SK-N-SH (cell line): ENCODE measurements at regions not wholly inside any gene's neighbourhood (a gene's known extent, or its start where the extent isn't known, plus 50 kb on each side); places are given as distances from the start of the nearest gene placed in this dataset.

Experiments
- CTCF ChIA-PET: fragments of 300-600, 350-600 bp; formaldehyde crosslinking; extraction: SDS; loops from one replicate; lab custom pipeline; 2021; lab: Yijun Ruan, JAX
- POLR2A ChIA-PET: fragments of 350-600 bp; sonication (Branson Sonifier 250); formaldehyde crosslinking; extraction: SDS; loops from one replicate; lab custom pipeline; 2020; ENCODE audit warnings: antibody characterized with exemption, inconsistent platforms; lab: Yijun Ruan, JAX
- DNase-seq: peaks from one replicate; pipeline ENCODE4 v3.0.0; 2012
- H2AFZ ChIP-seq: fragments of 200-600 bp; sonication (generic); 2 replicates; pipeline ENCODE4 v1.8.1; 2016; ENCODE audit warnings: antibody characterized with exemption, mild to moderate bottlenecking, low read depth
- H3F3A ChIP-seq: fragments of 200-600 bp; sonication (generic); replicated peaks from 2 replicates; pipeline ENCODE3; 2016; ENCODE audit warnings: antibody characterized with exemption, mild to moderate bottlenecking; ENCODE audit not compliant: insufficient read depth
- H3K27ac ChIP-seq, 2 experiments: fragments of 200-500 bp in 1 of 2; fragments of 200-600 bp in 1 of 2; sonication (Bioruptor generic) in 1 of 2; sonication (generic), shearing (Covaris generic) in 1 of 2; 2 replicates each; pipeline versions ENCODE4 v1.5.1 to v1.6.1; 2014 to 2016; ENCODE audit warnings: low read depth in 2 of 2, inconsistent platforms in 1 of 2, low read length in 1 of 2, mild to moderate bottlenecking in 1 of 2, mixed read lengths in 1 of 2
- H3K27me3 ChIP-seq: fragments of 200-600 bp; sonication (generic), shearing (Covaris generic); 2 replicates; pipeline ENCODE4 v1.6.1; 2016; ENCODE audit warnings: mixed run types; ENCODE audit not compliant: insufficient read depth
- H3K36me3 ChIP-seq, 2 experiments: fragments of 200-500 bp in 1 of 2; fragments of 200-600 bp in 1 of 2; sonication (Bioruptor generic) in 1 of 2; sonication (generic) in 1 of 2; replicated peaks in 1 of 2; 2 replicates each; pipeline versions ENCODE3 to v1.5.1; 2014 to 2016; ENCODE audit warnings: low read length in 1 of 2, mild to moderate bottlenecking in 1 of 2; ENCODE audit not compliant: insufficient read depth in 2 of 2, control insufficient read depth in 1 of 2
- H3K4me1 ChIP-seq, 2 experiments: fragments of 200-500 bp in 1 of 2; fragments of 200-600 bp in 1 of 2; sonication (Bioruptor generic) in 1 of 2; sonication (generic), shearing (Covaris generic) in 1 of 2; 2 replicates each; pipeline versions ENCODE4 v1.5.1 to v1.6.1; 2014 to 2016; ENCODE audit warnings: low read depth in 1 of 2, low read length in 1 of 2, mixed run types in 1 of 2; ENCODE audit not compliant: insufficient read depth in 2 of 2, control insufficient read depth in 1 of 2
- H3K4me2 ChIP-seq: fragments of 200-600 bp; sonication (generic), shearing (Covaris generic); 2 replicates; pipeline ENCODE4 v1.6.1; 2017; ENCODE audit warnings: mixed run types
- H3K4me3 ChIP-seq, 2 experiments: fragments of 200-500 bp in 1 of 2; fragments of 200-600 bp in 1 of 2; sonication (Bioruptor generic) in 1 of 2; sonication (generic), shearing (Covaris generic) in 1 of 2; 2 replicates each; pipeline versions ENCODE4 v1.5.1 to v1.8.1; 2014 to 2016; ENCODE audit warnings: low read depth in 2 of 2, inconsistent platforms in 1 of 2, low read length in 1 of 2, mild to moderate bottlenecking in 1 of 2, mixed read lengths in 1 of 2, moderate library complexity in 1 of 2
- H3K79me2 ChIP-seq: fragments of 200-600 bp; sonication (generic); 2 replicates; pipeline ENCODE4 v1.8.1; 2017; ENCODE audit warnings: mild to moderate bottlenecking; ENCODE audit not compliant: insufficient read depth
- H3K9ac ChIP-seq: fragments of 200-600 bp; sonication (generic); 2 replicates; pipeline ENCODE4 v1.6.1; 2017; ENCODE audit warnings: mixed run types
- H3K9me2 ChIP-seq: fragments of 200-600 bp; sonication (generic); 2 replicates; pipeline ENCODE4 v1.6.1; 2017; ENCODE audit warnings: mixed run types
- H3K9me3 ChIP-seq: fragments of 200-600 bp; sonication (generic); 2 replicates; pipeline ENCODE4 v1.6.1; 2017; ENCODE audit warnings: mixed run types, mild to moderate bottlenecking, moderate library complexity
- H4K20me1 ChIP-seq: fragments of 200-600 bp; sonication (generic); 2 replicates; pipeline ENCODE4 v1.6.1; 2017; ENCODE audit warnings: mild to moderate bottlenecking, mixed run types; ENCODE audit not compliant: insufficient read depth
- EZH2phosphoT487 ChIP-seq: fragments of 200-600 bp; sonication (generic); IDR thresholded peaks from 2 replicates; pipeline ENCODE4 v1.6.1; 2017; ENCODE audit warnings: low read depth, mixed run types, mild to moderate bottlenecking, antibody characterized with exemption, moderate library complexity, borderline replicate concordance
- FOSL2 ChIP-seq: IDR thresholded peaks from 2 replicates; pipeline ENCODE4 v1.4.0; 2012; ENCODE audit warnings: low read depth, mild to moderate bottlenecking, moderate library complexity, borderline replicate concordance
- FOXJ3 ChIP-seq: sonication (generic); formaldehyde crosslinking; IDR thresholded peaks from 2 replicates; pipeline ENCODE4 v1.5.1; 2020; ENCODE audit warnings: mild to moderate bottlenecking, missing genetic modification reagents
- GATA2 ChIP-seq: sonication (generic); formaldehyde crosslinking; IDR thresholded peaks from 2 replicates; pipeline ENCODE4 v1.5.0; 2020; ENCODE audit warnings: mild to moderate bottlenecking, missing genetic modification reagents
- MEF2A ChIP-seq: IDR thresholded peaks from 2 replicates; pipeline ENCODE4 v1.4.0; 2012; ENCODE audit warnings: low read depth, borderline replicate concordance
- NRF1 ChIP-seq: IDR thresholded peaks from 2 replicates; pipeline ENCODE4 v1.6.1; 2012; ENCODE audit warnings: low read depth, mild to moderate bottlenecking, low read length
- POLR2AphosphoS5 ChIP-seq: IDR thresholded peaks from 2 replicates; pipeline ENCODE4 v1.6.1; 2012; ENCODE audit warnings: low read depth, low read length
- RCOR1 ChIP-seq: fragments of 150-350 bp; IDR thresholded peaks from 2 replicates; pipeline ENCODE4 v1.6.1; 2017; ENCODE audit warnings: antibody characterized with exemption, low read length
- RFX5 ChIP-seq: IDR thresholded peaks from 2 replicates; pipeline ENCODE4 v1.6.1; 2012; ENCODE audit warnings: mild to moderate bottlenecking, improper control_type of control experiment, low read length
- RXRA ChIP-seq: IDR thresholded peaks from 2 replicates; pipeline ENCODE4 v1.4.0; 2012; ENCODE audit warnings: low read depth, mild to moderate bottlenecking, borderline replicate concordance
- SIN3A ChIP-seq: IDR thresholded peaks from 2 replicates; pipeline ENCODE4 v1.6.1; 2012; ENCODE audit warnings: low read depth, mild to moderate bottlenecking, low read length, moderate library complexity, borderline replicate concordance
- TAF1 ChIP-seq: IDR thresholded peaks from 2 replicates; pipeline ENCODE4 v1.6.1; 2012; ENCODE audit warnings: low read depth, mild to moderate bottlenecking, low read length, moderate library complexity, borderline replicate concordance
- YY1 ChIP-seq: IDR thresholded peaks from 2 replicates; pipeline ENCODE4 v1.4.0; 2012; ENCODE audit warnings: low read depth, mild to moderate bottlenecking
- ZBTB33 ChIP-seq: IDR thresholded peaks from 2 replicates; pipeline ENCODE4 v1.4.0; 2012; ENCODE audit warnings: low read depth, borderline replicate concordance
- WGBS: methylation state at CpG from one replicate; pipeline ENCODE4 v1.1.6; 2017; ENCODE audit warnings: low lambda C conversion rate; 5-methylcytosine and 5-hydroxymethylcytosine counted together
- TF ChIP-seq, protein P1 (sequence below): fragments of 150-350 bp; IDR thresholded peaks from 2 replicates; pipeline ENCODE4 v1.6.1; 2017; ENCODE audit warnings: antibody characterized with exemption, low read length, low read depth, borderline replicate concordance
- TF ChIP-seq, protein P2 (sequence below): IDR thresholded peaks from 2 replicates; pipeline ENCODE4 v1.4.0; 2012; ENCODE audit warnings: low read depth, borderline replicate concordance

DNA sequence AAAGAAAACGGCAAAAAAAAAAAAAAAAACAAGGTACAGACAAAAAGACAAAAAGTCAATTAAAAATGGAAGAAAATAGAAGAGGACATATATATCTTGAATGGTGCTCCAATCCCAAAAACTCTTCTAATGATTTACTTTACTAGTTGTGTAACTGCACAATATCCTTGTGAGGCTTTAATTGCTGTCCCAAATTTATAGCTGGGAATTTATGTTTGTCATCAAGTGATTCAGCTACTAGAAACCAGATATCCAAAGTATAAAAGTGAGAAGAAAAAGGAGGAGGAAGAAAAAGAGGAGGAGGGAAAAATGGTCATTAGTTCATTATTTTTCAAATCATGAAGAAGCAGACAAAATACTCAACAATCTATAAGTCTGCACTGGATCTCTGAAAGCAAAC is 150.8 kb upstream of the ARPP21 start (continued):
- TF ChIP-seq FOXJ3 (CRISPR knock-in tag) = no peak
- no peak for TF ChIP-seq ZBTB33
- TF ChIP-seq GATA2 (CRISPR knock-in tag) = no peak

- 54% methylated on average over 2 of the region's 2 CpGs for WGBS
- no peaks in the 10 kb centered on the region for H4K20me1 ChIP-seq
- H3K9ac ChIP-seq = no peak overlapping the region
- H2AFZ ChIP-seq = no peak overlapping the region
- TF ChIP-seq FOXJ3 (CRISPR knock-in tag) = no peak
- TF ChIP-seq POLR2AphosphoS5 = no peak
- TF ChIP-seq, protein P1, sequence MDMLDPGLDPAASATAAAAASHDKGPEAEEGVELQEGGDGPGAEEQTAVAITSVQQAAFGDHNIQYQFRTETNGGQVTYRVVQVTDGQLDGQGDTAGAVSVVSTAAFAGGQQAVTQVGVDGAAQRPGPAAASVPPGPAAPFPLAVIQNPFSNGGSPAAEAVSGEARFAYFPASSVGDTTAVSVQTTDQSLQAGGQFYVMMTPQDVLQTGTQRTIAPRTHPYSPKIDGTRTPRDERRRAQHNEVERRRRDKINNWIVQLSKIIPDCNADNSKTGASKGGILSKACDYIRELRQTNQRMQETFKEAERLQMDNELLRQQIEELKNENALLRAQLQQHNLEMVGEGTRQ = no peak
- no peak for TF ChIP-seq NRF1
- no peak for TF ChIP-seq FOSL2
- no peak for TF ChIP-seq GATA2 (CRISPR knock-in tag)
- TF ChIP-seq EZH2phosphoT487 = no peak
- no peaks in the 10 kb centered on the region for H3F3A ChIP-seq
- no peaks in the 10 kb centered on the region for H3K36me3 ChIP-seq
- H3K9me3 ChIP-seq = no peaks in the 10 kb centered on the region
- H3K4me2 ChIP-seq = no peak overlapping the region
- no peak for DNase-seq
- H3K27me3 ChIP-seq = no peaks in the 10 kb centered on the region
- ChIA-PET CTCF (interaction anchor here (0.6 to 1.0 kb wide), 2 partner anchors 55 to 608 kb away, joined by 3 read pairs; no protein-coding TSS in a partner anchor), POLR2A (no interaction called here)
- H3K27ac ChIP-seq = no peak overlapping the region
- no peak overlapping the region for H3K4me3 ChIP-seq
- no peaks in the 10 kb centered on the region for H3K9me2 ChIP-seq
- no peaks in the 10 kb centered on the region for H3K79me2 ChIP-seq
- no peaks in the 10 kb centered on the region for H3K4me1 ChIP-seq
Observed at GRCh38 chr3:35492841-35493240, 146.5 kb upstream of the ARPP21 start.

DNA sequence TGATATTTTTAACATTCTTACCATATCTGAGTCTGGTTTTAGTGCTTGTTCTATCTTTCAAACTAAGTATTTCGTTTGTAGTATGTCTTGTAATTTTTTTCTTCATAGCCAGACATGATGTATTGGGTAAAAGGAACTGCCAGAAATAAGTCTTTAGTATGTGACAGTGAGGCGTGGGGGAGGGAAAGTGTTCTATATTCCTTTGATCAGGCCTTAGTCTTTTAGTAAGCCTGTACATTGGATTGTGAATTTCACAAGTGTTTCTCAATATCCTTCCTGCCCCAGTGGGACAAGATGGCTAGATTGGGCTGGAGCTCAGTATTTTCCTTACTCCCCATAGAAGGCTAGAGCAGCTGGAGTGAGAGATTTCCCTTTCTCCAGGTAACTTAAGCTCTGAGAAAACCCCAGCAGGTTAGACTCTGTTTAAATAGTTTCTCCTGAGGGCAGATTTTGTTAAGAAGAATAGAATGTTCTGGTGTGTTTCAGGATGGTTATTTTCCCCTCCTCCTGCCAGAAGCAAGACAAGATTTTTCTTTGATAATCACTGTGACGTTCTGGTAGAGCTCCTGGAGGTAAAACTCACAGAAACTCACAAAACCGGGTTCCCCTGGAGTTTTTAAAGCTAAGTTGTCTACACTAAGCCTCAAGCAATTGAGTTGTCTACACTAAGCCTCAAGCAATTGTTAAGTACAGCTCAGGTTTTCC is 140.7 kb upstream of the ARPP21 start:
- POLR2A ChIA-PET = no interaction called here
- WGBS = 13% methylated on average over 4 of the region's 4 CpGs
- TF ChIP-seq, protein P1 = no peak
- TF ChIP-seq YY1 = no peak
- TF ChIP-seq, protein P2, sequence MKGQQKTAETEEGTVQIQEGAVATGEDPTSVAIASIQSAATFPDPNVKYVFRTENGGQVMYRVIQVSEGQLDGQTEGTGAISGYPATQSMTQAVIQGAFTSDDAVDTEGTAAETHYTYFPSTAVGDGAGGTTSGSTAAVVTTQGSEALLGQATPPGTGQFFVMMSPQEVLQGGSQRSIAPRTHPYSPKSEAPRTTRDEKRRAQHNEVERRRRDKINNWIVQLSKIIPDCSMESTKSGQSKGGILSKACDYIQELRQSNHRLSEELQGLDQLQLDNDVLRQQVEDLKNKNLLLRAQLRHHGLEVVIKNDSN = no peak
- TF ChIP-seq ZBTB33 = no peak
- TF ChIP-seq MEF2A = no peak
- no peak for TF ChIP-seq RFX5
- TF ChIP-seq POLR2AphosphoS5 = no peak
- TF ChIP-seq SIN3A = no peak
- no peak for TF ChIP-seq RCOR1
- TF ChIP-seq TAF1 = no peak
- no peak for TF ChIP-seq EZH2phosphoT487
- TF ChIP-seq RXRA = no peak

More for the DNA sequence above, 140.7 kb upstream of the ARPP21 start:
- no peak overlapping the region for H3K4me3 ChIP-seq
- H4K20me1 ChIP-seq = no peaks in the 10 kb centered on the region
- no peaks in the 10 kb centered on the region for H3K36me3 ChIP-seq
- H3K4me2 ChIP-seq = no peak overlapping the region
- CTCF ChIA-PET = interaction anchor here (1.1 kb wide), 1 partner anchor 10 kb away, joined by 5 read pairs; no protein-coding TSS in a partner anchor
- no peak for DNase-seq
- H3K27me3 ChIP-seq = no peaks in the 10 kb centered on the region
- no peaks in the 10 kb centered on the region for H3K4me1 ChIP-seq
- no peak overlapping the region for H2AFZ ChIP-seq
- H3K9ac ChIP-seq = no peak overlapping the region
- no peaks in the 10 kb centered on the region for H3K9me2 ChIP-seq
- no peaks in the 10 kb centered on the region for H3K79me2 ChIP-seq
- H3K9me3 ChIP-seq = no peaks in the 10 kb centered on the region
- no peaks in the 10 kb centered on the region for H3F3A ChIP-seq
- H3K27ac ChIP-seq = no peak overlapping the region
